PFSK-1 (cell line): ENCODE measurements at regions not wholly inside any gene's neighbourhood (a gene's known extent, or its start where the extent isn't known, plus 50 kb on each side); places are given as distances from the start of the nearest gene placed in this dataset.

ENCODE experiments used
- SIN3A ChIP-seq: IDR thresholded peaks from 2 replicates; pipeline ENCODE4 v1.6.1; 2012; ENCODE audit warnings: mild to moderate bottlenecking, low read length, moderate library complexity, borderline replicate concordance; ENCODE audit not compliant: insufficient read depth
- TAF1 ChIP-seq: IDR thresholded peaks from 2 replicates; pipeline ENCODE4 v1.6.1; 2012; ENCODE audit warnings: low read length, control low read depth, borderline replicate concordance; ENCODE audit not compliant: insufficient read depth
- TF ChIP-seq, protein P1 (sequence below), 2 experiments: IDR thresholded peaks; 2 replicates each; pipeline versions ENCODE4 v1.6.1 to v1.8.0; 2011 to 2012; ENCODE audit warnings: low read depth in 2 of 2, low read length in 2 of 2, control low read depth in 1 of 2, inconsistent platforms in 1 of 2, mild to moderate bottlenecking in 1 of 2, moderate library complexity in 1 of 2; ENCODE audit not compliant: insufficient read depth in 1 of 2

- no peak for TF ChIP-seq TAF1
- no peak for TF ChIP-seq SIN3A
- TF ChIP-seq, protein P1, sequence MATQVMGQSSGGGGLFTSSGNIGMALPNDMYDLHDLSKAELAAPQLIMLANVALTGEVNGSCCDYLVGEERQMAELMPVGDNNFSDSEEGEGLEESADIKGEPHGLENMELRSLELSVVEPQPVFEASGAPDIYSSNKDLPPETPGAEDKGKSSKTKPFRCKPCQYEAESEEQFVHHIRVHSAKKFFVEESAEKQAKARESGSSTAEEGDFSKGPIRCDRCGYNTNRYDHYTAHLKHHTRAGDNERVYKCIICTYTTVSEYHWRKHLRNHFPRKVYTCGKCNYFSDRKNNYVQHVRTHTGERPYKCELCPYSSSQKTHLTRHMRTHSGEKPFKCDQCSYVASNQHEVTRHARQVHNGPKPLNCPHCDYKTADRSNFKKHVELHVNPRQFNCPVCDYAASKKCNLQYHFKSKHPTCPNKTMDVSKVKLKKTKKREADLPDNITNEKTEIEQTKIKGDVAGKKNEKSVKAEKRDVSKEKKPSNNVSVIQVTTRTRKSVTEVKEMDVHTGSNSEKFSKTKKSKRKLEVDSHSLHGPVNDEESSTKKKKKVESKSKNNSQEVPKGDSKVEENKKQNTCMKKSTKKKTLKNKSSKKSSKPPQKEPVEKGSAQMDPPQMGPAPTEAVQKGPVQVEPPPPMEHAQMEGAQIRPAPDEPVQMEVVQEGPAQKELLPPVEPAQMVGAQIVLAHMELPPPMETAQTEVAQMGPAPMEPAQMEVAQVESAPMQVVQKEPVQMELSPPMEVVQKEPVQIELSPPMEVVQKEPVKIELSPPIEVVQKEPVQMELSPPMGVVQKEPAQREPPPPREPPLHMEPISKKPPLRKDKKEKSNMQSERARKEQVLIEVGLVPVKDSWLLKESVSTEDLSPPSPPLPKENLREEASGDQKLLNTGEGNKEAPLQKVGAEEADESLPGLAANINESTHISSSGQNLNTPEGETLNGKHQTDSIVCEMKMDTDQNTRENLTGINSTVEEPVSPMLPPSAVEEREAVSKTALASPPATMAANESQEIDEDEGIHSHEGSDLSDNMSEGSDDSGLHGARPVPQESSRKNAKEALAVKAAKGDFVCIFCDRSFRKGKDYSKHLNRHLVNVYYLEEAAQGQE (IDR thresholded peaks at IDR 0.05; ENCODE audit: insufficient read depth in 1 of 2, low read depth in 2 of 2, low read length in 2 of 2): no peak
Measured at GRCh38 chrX:45811326-45811725, 610.6 kb upstream of the DIPK2B start.
